Peyer's patch (tissue), 4 donors: ENCODE measurements at regions not wholly inside any gene's neighbourhood (a gene's known extent, or its start where the extent isn't known, plus 50 kb on each side); places are given as distances from the start of the nearest gene placed in this dataset.

Experiments
- DNase-seq, 3 donors: peaks; one replicate each; pipeline ENCODE4 v3.0.0-alpha.2; 2017 to 2019
- H3K27ac ChIP-seq, 4 donors: fragments of 200-600 bp; sonication (generic); one replicate each; pipeline ENCODE4 v1.5.1; 2016 to 2019
- H3K27me3 ChIP-seq, 2 donors: fragments of 200-600 bp; sonication (generic); one replicate each; pipeline ENCODE4 v1.5.1; 2019
- H3K36me3 ChIP-seq, 3 donors: fragments of 200-600 bp; sonication (generic); one replicate each; pipeline ENCODE4 v1.5.1; 2016 to 2019
- H3K4me1 ChIP-seq, 4 donors: fragments of 200-600 bp; sonication (generic); one replicate each; pipeline ENCODE4 v1.5.1; 2016 to 2019
- H3K4me3 ChIP-seq, 4 donors: fragments of 200-600 bp; sonication (generic); 1 replicate in 3 of 4; 2 replicates in 1 of 4; pipeline ENCODE4 v1.5.1; 2016 to 2019; ENCODE audit warnings: mild to moderate bottlenecking in 1 of 4
- H3K9me3 ChIP-seq, 4 donors: fragments of 200-600 bp; sonication (generic); one replicate each; pipeline ENCODE4 v1.5.1; 2016 to 2019; ENCODE audit warnings: mild to moderate bottlenecking in 1 of 4
- CTCF ChIP-seq, 6 experiments: fragments of 450-650 bp in 4 of 6; fragments of 200-600 bp in 2 of 6; sonication (generic) in 1 of 6; IDR thresholded peaks; one replicate each; pipeline ENCODE4 v1.5.1; 2017 to 2019; ENCODE audit warnings: antibody characterized with exemption in 6 of 6, mild to moderate bottlenecking in 3 of 6, moderate library complexity in 1 of 6
- POLR2A ChIP-seq, 2 donors: fragments of 450-650 bp; IDR thresholded peaks; one replicate each; pipeline ENCODE4 v1.5.1; 2017; ENCODE audit warnings: antibody characterized with exemption in 2 of 2, mild to moderate bottlenecking in 2 of 2, moderate library complexity in 2 of 2

GRCh38 chr4:19095491-19096046, 1074.0 kb upstream of the LCORL start:
- no peak overlapping the region for H3K4me3 ChIP-seq
- no peaks in the 10 kb centered on the region for H3K27me3 ChIP-seq
- TF ChIP-seq CTCF (IDR thresholded peaks at IDR 0.05): no peak
- TF ChIP-seq POLR2A (IDR thresholded peaks at IDR 0.05): no peak
- DNase-seq: no peak
- no peak overlapping the region for H3K27ac ChIP-seq
- H3K36me3 ChIP-seq: no peaks in the 10 kb centered on the region
- H3K9me3 ChIP-seq: peaks cover 0 to 2% (median 0%) of the 10 kb centered on the region in 4 donors
- no peaks in the 10 kb centered on the region for H3K4me1 ChIP-seq

- peaks cover 0 to 3% (median 0%) of the 10 kb centered on the region in 4 donors for H3K9me3 ChIP-seq
Observed at GRCh38 chr4:19093951-19094350, 1072.4 kb upstream of the LCORL start.

GRCh38 chr4:19092797-19093196, 1071.2 kb upstream of the LCORL start:
- H3K36me3 ChIP-seq: no peaks in the 10 kb centered on the region
- H3K4me1 ChIP-seq: no peaks in the 10 kb centered on the region
- H3K9me3 ChIP-seq: peaks cover 0 to 3% (median 0%) of the 10 kb centered on the region in 4 donors
- no peak overlapping the region for H3K27ac ChIP-seq
- no peak overlapping the region for H3K4me3 ChIP-seq
- no peaks in the 10 kb centered on the region for H3K27me3 ChIP-seq
- TF ChIP-seq CTCF (IDR thresholded peaks at IDR 0.05) (no peak), POLR2A (IDR thresholded peaks at IDR 0.05) (no peak)
- DNase-seq: no peak

More at GRCh38 chr4:19093951-19094350, 1072.4 kb upstream of the LCORL start:
- Histone ChIP-seq H3K27me3 (no peaks in the 10 kb centered on the region), H3K4me1 (no peaks in the 10 kb centered on the region), H3K27ac (no peak overlapping the region), H3K4me3 (no peak overlapping the region), H3K36me3 (no peaks in the 10 kb centered on the region)
- no peak for DNase-seq
- TF ChIP-seq CTCF (IDR thresholded peaks at IDR 0.05) (no peak), POLR2A (IDR thresholded peaks at IDR 0.05) (no peak)

GRCh38 chr4:19074036-19074435, 1052.5 kb upstream of the LCORL start:
- H3K36me3 ChIP-seq: no peaks in the 10 kb centered on the region
- H3K9me3 ChIP-seq: no peaks in the 10 kb centered on the region
- no peak for TF ChIP-seq CTCF (IDR thresholded peaks at IDR 0.05)
- TF ChIP-seq POLR2A (IDR thresholded peaks at IDR 0.05): no peak
- no peak overlapping the region for H3K4me3 ChIP-seq
- no peaks in the 10 kb centered on the region for H3K4me1 ChIP-seq
- DNase-seq: no peak
- H3K27ac ChIP-seq: no peak overlapping the region
- H3K27me3 ChIP-seq: no peaks in the 10 kb centered on the region

GRCh38 chr4:19063662-19064061, 1042.1 kb upstream of the LCORL start:
- no peak for DNase-seq
- Histone ChIP-seq H3K9me3 (no peaks in the 10 kb centered on the region), H3K36me3 (no peaks in the 10 kb centered on the region), H3K27ac (no peak overlapping the region), H3K27me3 (no peaks in the 10 kb centered on the region), H3K4me3 (no peak overlapping the region), H3K4me1 (no peaks in the 10 kb centered on the region)
- TF ChIP-seq CTCF (IDR thresholded peaks at IDR 0.05) (no peak), POLR2A (IDR thresholded peaks at IDR 0.05) (no peak)

GRCh38 chr4:19054916-19055315, 1033.4 kb upstream of the LCORL start:
- Histone ChIP-seq H3K36me3 (no peaks in the 10 kb centered on the region), H3K27me3 (no peaks in the 10 kb centered on the region), H3K4me3 (no peak overlapping the region), H3K9me3 (no peaks in the 10 kb centered on the region), H3K4me1 (no peaks in the 10 kb centered on the region), H3K27ac (no peak overlapping the region)
- DNase-seq: no peak
- no peak for TF ChIP-seq CTCF (IDR thresholded peaks at IDR 0.05)
- no peak for TF ChIP-seq POLR2A (IDR thresholded peaks at IDR 0.05)
